Caki2 (cell line): ENCODE measurements at regions not wholly inside any gene's neighbourhood (a gene's known extent, or its start where the extent isn't known, plus 50 kb on each side); places are given as distances from the start of the nearest gene placed in this dataset.
"Not testable (repeated sequence)": the region's sequence is repeated elsewhere in the genome, so short reads cannot be mapped to it uniquely, and the experiment has no call there.

Experiments used
- DNase-seq: peaks from one replicate; pipeline ENCODE4 v3.0.0-alpha.2; 2015; ENCODE audit warnings: low read depth
- in situ Hi-C: cut with HindIII; loops from 2 replicates; pipeline ENCODE4 v1.10.0; 2016; ENCODE audit warnings: low sequenced_read_pairs, low pct_unique_long_range_greater_than_20kb, mixed read lengths

DNA sequence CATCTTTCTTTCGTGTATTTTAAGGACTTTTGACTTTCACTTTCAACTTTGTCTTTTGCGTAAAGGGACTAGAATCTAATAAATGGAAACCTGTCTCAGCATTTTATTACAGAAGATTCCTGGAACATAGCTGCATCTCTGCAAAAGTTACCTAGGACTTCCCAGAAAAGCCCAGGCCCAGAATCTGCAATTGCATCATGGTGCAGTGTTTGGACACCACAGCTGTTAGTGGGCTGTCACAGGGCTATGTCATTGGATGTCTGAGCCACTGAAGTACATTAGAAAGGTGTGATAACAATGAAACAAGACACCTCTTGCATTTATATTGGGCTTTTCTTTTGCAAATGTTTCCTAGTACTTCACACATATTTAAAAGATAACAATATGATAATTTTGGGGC lies 199.9 kb upstream of the IGF1 start:
- in situ Hi-C loops: no loop called here
- no peak for DNase-seq

- no peak for DNase-seq
- in situ Hi-C loops: no loop called here
Measured at GRCh38 chr12:102676812-102677211, 196.4 kb upstream of the IGF1 start.

DNA sequence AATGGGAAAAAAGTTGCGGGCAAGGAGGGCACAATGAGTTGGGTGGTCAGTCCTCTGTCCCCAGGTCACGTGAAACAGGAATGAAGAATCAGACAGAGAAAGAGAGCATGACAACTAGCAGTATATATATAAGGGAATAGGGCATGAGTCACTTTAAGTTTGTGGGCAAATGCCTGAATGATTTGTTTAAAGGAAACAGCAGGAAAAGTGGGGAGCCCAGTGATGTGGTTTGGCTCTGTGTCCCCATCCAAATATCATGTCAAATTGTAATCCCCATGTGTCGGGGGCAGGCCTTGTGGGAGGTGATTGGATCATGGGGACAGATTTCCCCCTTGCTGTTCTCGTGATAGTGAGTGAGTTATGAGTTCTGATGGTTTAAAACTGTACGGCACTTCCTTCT lies 195.3 kb upstream of the IGF1 start:
- DNase-seq: no peak
- in situ Hi-C loops: no loop called here

- in situ Hi-C loops: no loop called here
- no peak for DNase-seq
Measured at GRCh38 chr12:102673606-102674005, 193.2 kb upstream of the IGF1 start.

DNA sequence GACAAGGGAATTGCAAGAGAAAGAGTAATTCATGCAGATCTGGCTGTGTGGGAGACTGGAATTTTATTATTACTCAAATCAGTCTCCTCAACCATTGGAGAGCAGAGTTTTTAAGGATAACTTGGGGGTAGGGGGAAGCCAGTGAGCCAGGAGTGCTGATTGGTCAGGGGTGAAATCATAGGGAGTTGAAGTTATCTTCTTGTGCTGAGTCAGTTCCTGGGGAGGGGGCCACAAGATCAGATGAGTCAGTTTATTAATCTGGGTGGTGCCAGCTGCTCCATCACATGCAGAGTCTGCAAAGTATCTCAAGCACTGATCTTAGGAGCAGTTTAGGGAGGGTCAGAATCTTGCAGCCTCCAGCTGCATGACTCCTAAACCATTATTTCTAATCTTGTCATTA lies 191.8 kb upstream of the IGF1 start:
- DNase-seq, in situ Hi-C loops: not testable (repeated sequence)

GRCh38 chr12:102669056-102669455 lies 188.7 kb upstream of the IGF1 start:
- in situ Hi-C loops: no loop called here
- no peak for DNase-seq

DNA sequence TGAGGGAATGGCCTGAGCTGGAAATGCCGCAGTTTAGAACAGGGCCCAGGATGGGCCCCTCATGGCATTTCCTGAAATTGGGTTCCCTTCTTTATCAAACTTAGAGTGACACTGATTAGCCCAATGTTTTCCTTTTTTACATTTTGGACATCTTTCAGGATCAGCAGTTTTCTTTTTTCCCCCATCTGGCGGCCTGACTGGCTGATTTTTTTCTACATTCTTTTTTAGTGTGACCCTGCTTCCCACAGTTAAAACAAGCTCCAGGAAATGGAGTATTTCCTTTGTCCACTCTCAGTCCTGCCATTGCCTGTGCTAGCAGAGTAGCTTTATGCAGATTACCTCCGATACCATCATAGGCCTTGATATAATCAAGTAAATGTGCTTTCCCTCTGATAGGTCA lies 185.8 kb upstream of the IGF1 start:
- DNase-seq, in situ Hi-C loops: not testable (repeated sequence)

DNA sequence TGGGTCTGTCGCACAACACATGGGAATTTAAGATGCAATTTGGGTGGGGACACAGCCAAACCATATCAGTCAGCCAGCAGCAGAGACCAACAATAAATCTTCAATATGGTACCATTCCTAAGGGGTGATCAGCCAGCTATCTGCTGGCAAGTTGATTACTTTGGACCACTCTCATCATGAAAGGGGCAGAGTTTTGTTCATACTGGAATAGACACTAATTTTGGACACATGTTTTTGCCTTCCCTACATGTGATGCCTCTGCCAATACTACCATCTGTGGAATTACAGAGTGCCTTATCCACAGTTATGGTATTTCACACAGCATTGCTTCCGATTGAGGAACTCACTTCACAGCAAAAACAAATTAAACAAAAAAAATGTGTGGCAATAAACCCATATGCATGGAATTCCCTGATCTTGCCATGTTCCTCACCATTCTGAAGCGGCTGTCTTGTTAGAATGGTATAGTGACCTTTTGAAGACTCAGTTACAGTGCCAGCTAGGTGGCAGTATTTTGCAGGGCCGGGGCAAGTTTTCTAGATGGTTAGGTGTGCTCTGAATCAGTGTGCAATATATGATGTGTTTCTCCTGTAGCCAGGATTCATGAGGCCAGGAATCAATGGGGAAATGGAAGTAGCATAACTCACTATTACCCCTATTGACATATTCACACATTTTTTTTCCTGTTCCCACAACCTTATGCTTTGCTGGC lies 179.0 kb upstream of the IGF1 start:
- DNase-seq: no peak
- in situ Hi-C loops: no loop called here

DNA sequence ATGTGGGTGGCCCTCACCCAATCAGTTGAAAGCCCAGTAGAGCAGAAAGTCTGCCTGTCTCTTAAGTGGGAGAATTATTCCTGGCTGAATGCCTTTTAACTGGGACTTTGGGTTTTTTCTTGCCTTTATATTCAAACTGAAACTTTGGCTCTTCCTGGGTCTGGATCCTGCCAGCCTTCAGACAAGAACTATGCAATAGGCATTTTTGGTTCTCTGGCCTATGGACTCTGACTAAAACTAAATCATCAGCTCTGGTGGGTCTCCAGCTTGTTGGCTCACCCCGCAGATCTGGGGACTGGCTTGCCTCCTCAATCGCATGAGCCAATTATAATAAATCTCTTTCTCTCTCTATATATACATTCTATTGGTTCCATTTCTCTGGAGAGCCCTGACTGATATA lies 173.0 kb upstream of the IGF1 start:
- in situ Hi-C loops: no loop called here
- DNase-seq: no peak

- DNase-seq: no peak
- in situ Hi-C loops: no loop called here
Measured at GRCh38 chr12:102652645-102653313, 172.4 kb upstream of the IGF1 start.

GRCh38 chr12:102645968-102646367 lies 165.6 kb upstream of the IGF1 start:
- in situ Hi-C loops: no loop called here
- no peak for DNase-seq

- in situ Hi-C loops: no loop called here
- no peak for DNase-seq
Measured at GRCh38 chr12:102643879-102644575, 163.7 kb upstream of the IGF1 start.

- DNase-seq: no peak
- in situ Hi-C loops: no loop called here
Measured at GRCh38 chr12:102642199-102642598, 161.8 kb upstream of the IGF1 start.

DNA sequence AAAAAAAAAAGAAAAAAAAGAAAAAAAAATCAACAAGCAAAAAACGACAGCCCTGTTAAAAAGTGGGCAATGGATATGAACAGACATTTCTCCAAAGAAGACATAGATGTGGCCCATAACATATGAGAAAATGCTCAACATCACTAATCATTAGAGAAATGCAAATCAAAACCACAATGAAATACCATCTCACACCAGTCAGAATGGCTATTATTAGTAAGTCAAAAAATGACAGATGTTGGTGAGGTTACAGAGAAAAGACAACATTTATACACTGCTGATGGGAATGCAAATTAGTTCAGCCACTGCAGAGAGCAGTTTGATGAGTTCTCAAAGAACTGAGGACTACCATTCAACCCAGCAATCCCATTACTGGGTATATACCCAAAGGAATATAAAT lies 160.3 kb upstream of the IGF1 start:
- in situ Hi-C loops, DNase-seq: not testable (repeated sequence)

- in situ Hi-C loops: no loop called here
- DNase-seq: no peak
Measured at GRCh38 chr12:102638777-102639176, 158.4 kb upstream of the IGF1 start.

DNA sequence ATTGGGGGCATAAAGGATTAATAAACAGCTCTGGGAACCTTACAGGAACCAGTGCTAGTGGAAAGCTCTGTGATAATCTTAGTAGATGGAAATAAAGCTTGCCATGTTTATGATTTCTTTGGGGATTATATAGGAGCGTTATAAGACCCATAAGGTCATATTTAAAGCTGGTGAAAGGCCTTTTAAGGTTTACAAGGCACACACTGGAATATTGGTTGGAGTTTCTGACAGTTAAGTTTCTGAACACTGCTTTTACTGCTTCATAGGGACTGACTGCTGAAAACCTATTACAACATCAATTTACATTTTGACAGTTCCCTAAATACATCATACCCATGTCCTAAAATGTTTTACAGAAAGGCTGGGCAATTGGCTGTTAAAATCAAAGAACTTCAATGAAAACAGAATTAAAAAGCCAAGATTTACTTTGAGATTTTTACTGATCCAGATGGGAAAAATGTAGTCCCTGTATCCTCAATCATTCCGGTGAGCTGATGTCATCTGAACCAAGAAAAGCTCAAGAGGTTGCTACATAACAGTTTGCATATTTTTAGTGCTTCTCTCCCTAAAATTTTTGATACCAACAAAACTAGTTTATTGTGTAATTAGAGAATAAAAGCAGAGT lies 153.7 kb upstream of the IGF1 start:
- DNase-seq: no peak
- in situ Hi-C loops: no loop called here

DNA sequence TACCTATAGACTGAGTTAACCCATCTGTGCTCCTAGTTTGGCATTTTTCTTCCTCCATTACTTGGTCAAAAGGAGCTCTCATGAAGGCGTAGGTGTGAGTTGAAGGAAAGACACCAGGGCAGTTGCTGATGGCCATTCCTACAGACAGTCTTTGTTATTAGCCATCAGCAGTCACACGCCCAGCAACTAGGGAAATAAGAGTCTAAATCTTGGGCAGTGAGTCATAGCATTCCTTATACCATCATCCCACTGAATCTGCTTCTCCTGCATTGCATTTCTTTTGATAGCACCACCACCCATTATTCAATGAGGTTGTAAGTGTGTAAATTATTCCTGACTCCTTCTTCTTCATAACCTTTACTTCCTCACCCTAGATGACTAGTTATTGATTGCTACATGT lies 150.9 kb upstream of the IGF1 start:
- DNase-seq: peak; percentile 30

DNA sequence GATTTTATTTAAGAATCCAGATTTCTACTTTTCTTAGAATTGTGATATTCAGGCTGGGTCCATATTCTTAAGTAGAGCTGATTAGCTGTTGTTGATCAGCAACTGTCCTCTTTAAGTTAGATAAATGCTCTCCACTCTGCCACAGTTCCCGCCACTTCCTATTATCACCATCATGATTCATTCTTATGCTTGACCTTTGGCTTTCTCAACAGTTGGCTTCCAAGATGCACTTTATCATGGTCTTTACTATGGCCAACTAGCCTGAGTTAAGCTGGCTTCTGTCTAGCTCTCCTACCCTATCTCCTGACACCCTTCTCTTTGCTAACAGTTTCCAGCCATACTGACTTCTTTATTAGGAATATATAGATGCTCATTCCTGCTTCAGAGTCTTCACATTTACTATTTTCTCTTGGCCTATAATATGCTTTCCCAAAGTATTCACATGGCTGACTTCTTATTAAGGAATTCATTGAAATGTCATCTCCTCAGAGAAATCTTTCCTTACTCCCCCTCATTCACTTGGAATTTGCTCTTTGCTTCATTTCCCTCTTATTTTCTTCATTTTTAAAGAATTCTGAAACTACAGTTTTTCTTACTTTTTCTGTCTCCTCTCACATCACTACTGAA lies 149.0 kb upstream of the IGF1 start:
- in situ Hi-C loops: no loop called here
- DNase-seq: no peak

More for the DNA sequence above, 150.9 kb upstream of the IGF1 start:
- in situ Hi-C loops: no loop called here

GRCh38 chr12:102625819-102626218 lies 145.5 kb upstream of the IGF1 start:
- in situ Hi-C loops: no loop called here
- no peak for DNase-seq
